CD14-positive monocyte (primary cell): ENCODE measurements at regions not wholly inside any gene's neighbourhood (a gene's known extent, or its start where the extent isn't known, plus 50 kb on each side); places are given as distances from the start of the nearest gene placed in this dataset.

ENCODE experiments used
- DNase-seq, 3 donors: peaks; one replicate each; pipeline ENCODE4 v3.0.0-alpha.2; 2011 to 2022
- H2AFZ ChIP-seq: 2 replicates; pipeline ENCODE4 v1.6.0; 2012; ENCODE audit warnings: mild to moderate bottlenecking, low read depth, low read length, inconsistent platforms; ENCODE audit not compliant: insufficient read depth, poor library complexity, severe bottlenecking
- H3K27ac ChIP-seq, 2 donors: 1 replicate in 1 of 2; 2 replicates in 1 of 2; pipeline ENCODE4 v1.5.1; 2012 to 2013; ENCODE audit warnings: low read length in 2 of 2, control low read depth in 1 of 2, inconsistent platforms in 1 of 2, low read depth in 1 of 2, mild to moderate bottlenecking in 1 of 2
- H3K27me3 ChIP-seq, 2 donors: one replicate each; pipeline versions ENCODE4 v1.6.0 to v1.6.1; 2011 to 2013; ENCODE audit warnings: low read length in 2 of 2; ENCODE audit not compliant: control insufficient read depth in 2 of 2, insufficient read depth in 2 of 2
- H3K36me3 ChIP-seq, 2 donors: replicated peaks in 1 of 2; 1 replicate in 1 of 2; 2 replicates in 1 of 2; pipeline versions ENCODE4 v1.5.1 to v1.6.1; 2012 to 2013; ENCODE audit warnings: low read length in 2 of 2, control low read depth in 1 of 2, inconsistent platforms in 1 of 2, mild to moderate bottlenecking in 1 of 2; ENCODE audit not compliant: insufficient read depth in 2 of 2, control insufficient read depth in 1 of 2
- H3K4me1 ChIP-seq, 2 donors: 1 replicate in 1 of 2; 2 replicates in 1 of 2; pipeline versions ENCODE4 v1.5.1 to v1.6.1; 2012 to 2013; ENCODE audit warnings: low read length in 2 of 2, control low read depth in 1 of 2, inconsistent platforms in 1 of 2, mild to moderate bottlenecking in 1 of 2, moderate library complexity in 1 of 2; ENCODE audit not compliant: insufficient read depth in 2 of 2, control insufficient read depth in 1 of 2
- H3K4me2 ChIP-seq: replicated peaks from 2 replicates; pipeline ENCODE3; 2012; ENCODE audit warnings: low read length, moderate library complexity, mild to moderate bottlenecking; ENCODE audit not compliant: poor library complexity, severe bottlenecking; ENCODE audit errors: extremely low read depth
- H3K4me3 ChIP-seq, 3 experiments: fragments of 200-600 bp in 1 of 3; sonication (generic) in 1 of 3; replicated peaks in 1 of 3; 1 replicate in 2 of 3; 2 replicates in 1 of 3; pipeline ENCODE4 v1.5.1; 2011 to 2013; ENCODE audit warnings: low read length in 3 of 3, mild to moderate bottlenecking in 3 of 3, control low read depth in 2 of 3, low read depth in 2 of 3, inconsistent platforms in 1 of 3, moderate library complexity in 1 of 3
- H3K79me2 ChIP-seq: 2 replicates; pipeline ENCODE4 v1.6.0; 2012; ENCODE audit warnings: mild to moderate bottlenecking, control low read depth, inconsistent platforms, low read length, moderate library complexity; ENCODE audit not compliant: insufficient read depth
- H3K9ac ChIP-seq: 2 replicates; pipeline ENCODE4 v1.6.0; 2017; ENCODE audit warnings: low read length, mild to moderate bottlenecking; ENCODE audit not compliant: insufficient read depth, poor library complexity, severe bottlenecking
- H3K9me3 ChIP-seq, 2 donors: replicated peaks in 1 of 2; 1 replicate in 1 of 2; 2 replicates in 1 of 2; pipeline versions ENCODE4 v1.5.1 to v1.6.1; 2012 to 2013; ENCODE audit warnings: low read length in 2 of 2, control low read depth in 1 of 2; ENCODE audit not compliant: control insufficient read depth in 1 of 2, insufficient read depth in 1 of 2
- H4K20me1 ChIP-seq: 2 replicates; pipeline ENCODE4 v1.6.0; 2012; ENCODE audit warnings: mild to moderate bottlenecking, low read length, control low read depth, moderate library complexity; ENCODE audit not compliant: insufficient read depth
- H3K27ac Mint-ChIP-seq, 7 donors: one replicate each; pipeline ENCODE4 v1.8.0; 2020; ENCODE audit warnings: mild to moderate bottlenecking in 7 of 7, mixed read lengths in 7 of 7, moderate library complexity in 6 of 7, inconsistent platforms in 2 of 7
- H3K27me3 Mint-ChIP-seq, 3 donors: one replicate each; pipeline ENCODE4 v1.8.0; 2021 to 2022; ENCODE audit warnings: low read depth in 3 of 3, mild to moderate bottlenecking in 3 of 3, mixed read lengths in 3 of 3, moderate library complexity in 3 of 3, inconsistent platforms in 1 of 3
- H3K36me3 Mint-ChIP-seq, 2 donors: one replicate each; pipeline ENCODE4 v1.8.0; 2020; ENCODE audit warnings: mixed read lengths in 2 of 2, inconsistent platforms in 1 of 2, mild to moderate bottlenecking in 1 of 2
- H3K4me1 Mint-ChIP-seq: one replicate; pipeline ENCODE4 v1.8.0; 2020; ENCODE audit warnings: mild to moderate bottlenecking, mixed read lengths
- H3K4me3 Mint-ChIP-seq, 2 donors: one replicate each; pipeline ENCODE4 v1.8.0; 2020; ENCODE audit warnings: mild to moderate bottlenecking in 2 of 2, mixed read lengths in 2 of 2, moderate library complexity in 1 of 2
- H3K9me3 Mint-ChIP-seq, 7 donors: one replicate each; pipeline ENCODE4 v1.8.0; 2020 to 2022; ENCODE audit warnings: mixed read lengths in 7 of 7, mild to moderate bottlenecking in 6 of 7, moderate library complexity in 6 of 7, inconsistent platforms in 2 of 7
- CTCF ChIP-seq: fragments of 200-600 bp; IDR thresholded peaks from one replicate; pipeline ENCODE4 v1.8.0; 2022; ENCODE audit warnings: antibody characterized with exemption, mild to moderate bottlenecking
- WGBS: methylation state at CpG from one replicate; pipeline ENCODE4 v1.1.5; 2013; ENCODE audit warnings: missing lambda C conversion rate; ENCODE audit not compliant: insufficient coverage; 5-methylcytosine and 5-hydroxymethylcytosine counted together
- intact Hi-C, 2 donors: fragments of 100-400 bp; cut with micrococcal nuclease; formaldehyde crosslinking; loops; one replicate each; pipeline versions ENCODE4 v1.15.0 to v1.15.1; 2023

GRCh38 chr14:94844593-94845152, 74.8 kb upstream of the GSC start:
- H3K27me3 ChIP-seq, result no peaks in the 10 kb centered on the region
- no peak overlapping the region for H3K4me3 Mint-ChIP-seq
- no peak overlapping the region for H3K4me3 ChIP-seq
- WGBS, result 47% methylated on average over 9 of the region's 10 CpGs
- H3K36me3 ChIP-seq, result no peaks in the 10 kb centered on the region
- H3K27ac Mint-ChIP-seq, result no peak overlapping the region
- no peaks in the 10 kb centered on the region for H3K27me3 Mint-ChIP-seq
- no peak overlapping the region for H2AFZ ChIP-seq
- TF ChIP-seq CTCF, result no peak
- H4K20me1 ChIP-seq, result no peaks in the 10 kb centered on the region
- no peak for DNase-seq
- H3K4me1 ChIP-seq, result no peaks in the 10 kb centered on the region
- peaks cover 0 to 11% (median 2%) of the 10 kb centered on the region in 7 donors for H3K9me3 Mint-ChIP-seq
- H3K4me1 Mint-ChIP-seq, result no peaks in the 10 kb centered on the region
- intact Hi-C loops, result no loop called here
- no peaks in the 10 kb centered on the region for H3K36me3 Mint-ChIP-seq
- H3K9me3 ChIP-seq, result no peaks in the 10 kb centered on the region
- H3K9ac ChIP-seq, result no peak overlapping the region
- H3K4me2 ChIP-seq, result no peak overlapping the region
- H3K27ac ChIP-seq, result no peak overlapping the region
- no peaks in the 10 kb centered on the region for H3K79me2 ChIP-seq

DNA sequence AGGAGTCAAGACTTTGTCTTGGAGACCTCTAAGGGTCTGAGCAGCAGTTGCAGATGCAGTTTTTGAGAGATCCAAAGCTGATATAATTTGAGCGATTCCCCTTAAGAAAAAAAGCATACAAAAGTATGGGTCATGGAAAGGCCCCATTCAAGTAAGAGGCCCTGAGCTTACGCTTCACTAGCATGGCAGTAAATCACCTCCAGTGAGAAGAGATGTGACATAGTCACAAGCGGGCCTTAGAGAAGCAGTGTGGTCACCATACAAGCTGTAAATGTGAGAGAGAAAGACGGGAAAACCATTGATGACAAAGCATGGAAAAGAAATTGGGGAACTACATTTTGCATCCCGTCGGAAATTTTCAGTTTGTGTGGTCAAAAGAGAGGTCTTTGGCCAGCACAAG, 70.6 kb upstream of the GSC start:
- Histone ChIP-seq H3K4me3 (no peak overlapping the region), H2AFZ (no peak overlapping the region), H3K36me3 (no peaks in the 10 kb centered on the region), H3K27me3 (no peaks in the 10 kb centered on the region), H4K20me1 (no peaks in the 10 kb centered on the region), H3K27ac (no peak overlapping the region), H3K79me2 (no peaks in the 10 kb centered on the region), H3K4me1 (no peaks in the 10 kb centered on the region), H3K9ac (no peak overlapping the region), H3K4me2 (no peak overlapping the region), H3K9me3 (no peaks in the 10 kb centered on the region)
- intact Hi-C loops, result no loop called here
- no peak overlapping the region for H3K27ac Mint-ChIP-seq
- no peaks in the 10 kb centered on the region for H3K4me1 Mint-ChIP-seq
- H3K9me3 Mint-ChIP-seq, result peaks cover 0 to 8% (median 2%) of the 10 kb centered on the region in 7 donors
- no peaks in the 10 kb centered on the region for H3K36me3 Mint-ChIP-seq
- DNase-seq, result no peak
- peaks cover 0 to 3% (median 1%) of the 10 kb centered on the region in 3 donors for H3K27me3 Mint-ChIP-seq
- TF ChIP-seq CTCF, result no peak
- no peak overlapping the region for H3K4me3 Mint-ChIP-seq
- WGBS, result 69% methylated on average over 6 of the region's 6 CpGs
